Testis (tissue), 2 donors: ENCODE measurements at regions not wholly inside any gene's neighbourhood (a gene's known extent, or its start where the extent isn't known, plus 50 kb on each side); places are given as distances from the start of the nearest gene placed in this dataset.

Experiments used
- POLR2A ChIP-seq: fragments of 450-650 bp; IDR thresholded peaks from one replicate; pipeline ENCODE4 v1.6.1; 2017; ENCODE audit warnings: antibody characterized with exemption, mild to moderate bottlenecking, moderate library complexity
- TF ChIP-seq, protein P1 (sequence below), 3 experiments: fragments of 450-650 bp in 2 of 3; fragments of 200-600 bp in 1 of 3; sonication (generic) in 1 of 3; IDR thresholded peaks; one replicate each; pipeline ENCODE4 v1.5.1; 2016 to 2019; ENCODE audit warnings: antibody characterized with exemption in 3 of 3, mild to moderate bottlenecking in 2 of 3, moderate library complexity in 1 of 3

DNA sequence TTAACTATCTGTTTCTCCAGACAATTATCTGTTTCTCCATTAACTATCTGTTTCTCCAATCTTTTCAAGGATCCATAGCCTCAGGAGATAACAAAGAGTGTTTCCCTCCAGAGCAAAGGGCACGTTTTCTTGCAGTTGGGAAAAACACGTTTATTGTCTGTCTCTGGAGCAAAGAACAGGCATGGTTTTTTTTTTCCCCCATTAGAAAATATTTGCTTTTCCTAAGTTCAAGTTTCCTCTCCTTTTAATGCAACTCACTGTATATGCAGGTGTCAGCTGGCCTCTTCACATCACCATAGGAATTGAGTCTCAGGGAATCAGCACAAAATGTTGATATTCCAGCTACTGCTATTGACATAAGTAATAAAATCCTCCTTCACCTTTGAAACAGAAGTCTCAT is 984.4 kb downstream of the RAB28 start:
- TF ChIP-seq, protein P1, sequence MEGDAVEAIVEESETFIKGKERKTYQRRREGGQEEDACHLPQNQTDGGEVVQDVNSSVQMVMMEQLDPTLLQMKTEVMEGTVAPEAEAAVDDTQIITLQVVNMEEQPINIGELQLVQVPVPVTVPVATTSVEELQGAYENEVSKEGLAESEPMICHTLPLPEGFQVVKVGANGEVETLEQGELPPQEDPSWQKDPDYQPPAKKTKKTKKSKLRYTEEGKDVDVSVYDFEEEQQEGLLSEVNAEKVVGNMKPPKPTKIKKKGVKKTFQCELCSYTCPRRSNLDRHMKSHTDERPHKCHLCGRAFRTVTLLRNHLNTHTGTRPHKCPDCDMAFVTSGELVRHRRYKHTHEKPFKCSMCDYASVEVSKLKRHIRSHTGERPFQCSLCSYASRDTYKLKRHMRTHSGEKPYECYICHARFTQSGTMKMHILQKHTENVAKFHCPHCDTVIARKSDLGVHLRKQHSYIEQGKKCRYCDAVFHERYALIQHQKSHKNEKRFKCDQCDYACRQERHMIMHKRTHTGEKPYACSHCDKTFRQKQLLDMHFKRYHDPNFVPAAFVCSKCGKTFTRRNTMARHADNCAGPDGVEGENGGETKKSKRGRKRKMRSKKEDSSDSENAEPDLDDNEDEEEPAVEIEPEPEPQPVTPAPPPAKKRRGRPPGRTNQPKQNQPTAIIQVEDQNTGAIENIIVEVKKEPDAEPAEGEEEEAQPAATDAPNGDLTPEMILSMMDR (IDR thresholded peaks at IDR 0.05), result no peak
- TF ChIP-seq POLR2A, result no peak
